ENCODE measurements at regions not wholly inside any gene's neighbourhood (a gene's known extent, or its start where the extent isn't known, plus 50 kb on each side); places are given as distances from the start of the nearest gene placed in this dataset.

GRCh38 chr15:87523516-87523915 is 733.0 kb downstream of the NTRK3 start:
- TF ChIP-seq, protein P1, sequence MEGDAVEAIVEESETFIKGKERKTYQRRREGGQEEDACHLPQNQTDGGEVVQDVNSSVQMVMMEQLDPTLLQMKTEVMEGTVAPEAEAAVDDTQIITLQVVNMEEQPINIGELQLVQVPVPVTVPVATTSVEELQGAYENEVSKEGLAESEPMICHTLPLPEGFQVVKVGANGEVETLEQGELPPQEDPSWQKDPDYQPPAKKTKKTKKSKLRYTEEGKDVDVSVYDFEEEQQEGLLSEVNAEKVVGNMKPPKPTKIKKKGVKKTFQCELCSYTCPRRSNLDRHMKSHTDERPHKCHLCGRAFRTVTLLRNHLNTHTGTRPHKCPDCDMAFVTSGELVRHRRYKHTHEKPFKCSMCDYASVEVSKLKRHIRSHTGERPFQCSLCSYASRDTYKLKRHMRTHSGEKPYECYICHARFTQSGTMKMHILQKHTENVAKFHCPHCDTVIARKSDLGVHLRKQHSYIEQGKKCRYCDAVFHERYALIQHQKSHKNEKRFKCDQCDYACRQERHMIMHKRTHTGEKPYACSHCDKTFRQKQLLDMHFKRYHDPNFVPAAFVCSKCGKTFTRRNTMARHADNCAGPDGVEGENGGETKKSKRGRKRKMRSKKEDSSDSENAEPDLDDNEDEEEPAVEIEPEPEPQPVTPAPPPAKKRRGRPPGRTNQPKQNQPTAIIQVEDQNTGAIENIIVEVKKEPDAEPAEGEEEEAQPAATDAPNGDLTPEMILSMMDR (IDR thresholded peaks at IDR 0.05) = no peak
- TF ChIP-seq EZH2 (IDR thresholded peaks at IDR 0.05) = no peak

All from neural progenitor cell (in vitro differentiated cells).